SK-N-SH (cell line): ENCODE measurements at regions not wholly inside any gene's neighbourhood (a gene's known extent, or its start where the extent isn't known, plus 50 kb on each side); places are given as distances from the start of the nearest gene placed in this dataset.

ENCODE experiments used
- CTCF ChIA-PET: fragments of 300-600, 350-600 bp; formaldehyde crosslinking; extraction: SDS; loops from one replicate; lab custom pipeline; 2021; lab: Yijun Ruan, JAX
- POLR2A ChIA-PET: fragments of 350-600 bp; sonication (Branson Sonifier 250); formaldehyde crosslinking; extraction: SDS; loops from one replicate; lab custom pipeline; 2020; ENCODE audit warnings: antibody characterized with exemption, inconsistent platforms; lab: Yijun Ruan, JAX
- DNase-seq: peaks from one replicate; pipeline ENCODE4 v3.0.0; 2012
- H2AFZ ChIP-seq: fragments of 200-600 bp; sonication (generic); 2 replicates; pipeline ENCODE4 v1.8.1; 2016; ENCODE audit warnings: antibody characterized with exemption, mild to moderate bottlenecking, low read depth
- H3F3A ChIP-seq: fragments of 200-600 bp; sonication (generic); replicated peaks from 2 replicates; pipeline ENCODE3; 2016; ENCODE audit warnings: antibody characterized with exemption, mild to moderate bottlenecking; ENCODE audit not compliant: insufficient read depth
- H3K27ac ChIP-seq, 2 experiments: fragments of 200-500 bp in 1 of 2; fragments of 200-600 bp in 1 of 2; sonication (Bioruptor generic) in 1 of 2; sonication (generic), shearing (Covaris generic) in 1 of 2; 2 replicates each; pipeline versions ENCODE4 v1.5.1 to v1.6.1; 2014 to 2016; ENCODE audit warnings: low read depth in 2 of 2, inconsistent platforms in 1 of 2, low read length in 1 of 2, mild to moderate bottlenecking in 1 of 2, mixed read lengths in 1 of 2
- H3K27me3 ChIP-seq: fragments of 200-600 bp; sonication (generic), shearing (Covaris generic); 2 replicates; pipeline ENCODE4 v1.6.1; 2016; ENCODE audit warnings: mixed run types; ENCODE audit not compliant: insufficient read depth
- H3K36me3 ChIP-seq, 2 experiments: fragments of 200-500 bp in 1 of 2; fragments of 200-600 bp in 1 of 2; sonication (Bioruptor generic) in 1 of 2; sonication (generic) in 1 of 2; replicated peaks in 1 of 2; 2 replicates each; pipeline versions ENCODE3 to v1.5.1; 2014 to 2016; ENCODE audit warnings: low read length in 1 of 2, mild to moderate bottlenecking in 1 of 2; ENCODE audit not compliant: insufficient read depth in 2 of 2, control insufficient read depth in 1 of 2
- H3K4me1 ChIP-seq, 2 experiments: fragments of 200-500 bp in 1 of 2; fragments of 200-600 bp in 1 of 2; sonication (Bioruptor generic) in 1 of 2; sonication (generic), shearing (Covaris generic) in 1 of 2; 2 replicates each; pipeline versions ENCODE4 v1.5.1 to v1.6.1; 2014 to 2016; ENCODE audit warnings: low read depth in 1 of 2, low read length in 1 of 2, mixed run types in 1 of 2; ENCODE audit not compliant: insufficient read depth in 2 of 2, control insufficient read depth in 1 of 2
- H3K4me2 ChIP-seq: fragments of 200-600 bp; sonication (generic), shearing (Covaris generic); 2 replicates; pipeline ENCODE4 v1.6.1; 2017; ENCODE audit warnings: mixed run types
- H3K4me3 ChIP-seq, 2 experiments: fragments of 200-500 bp in 1 of 2; fragments of 200-600 bp in 1 of 2; sonication (Bioruptor generic) in 1 of 2; sonication (generic), shearing (Covaris generic) in 1 of 2; 2 replicates each; pipeline versions ENCODE4 v1.5.1 to v1.8.1; 2014 to 2016; ENCODE audit warnings: low read depth in 2 of 2, inconsistent platforms in 1 of 2, low read length in 1 of 2, mild to moderate bottlenecking in 1 of 2, mixed read lengths in 1 of 2, moderate library complexity in 1 of 2
- H3K79me2 ChIP-seq: fragments of 200-600 bp; sonication (generic); 2 replicates; pipeline ENCODE4 v1.8.1; 2017; ENCODE audit warnings: mild to moderate bottlenecking; ENCODE audit not compliant: insufficient read depth
- H3K9ac ChIP-seq: fragments of 200-600 bp; sonication (generic); 2 replicates; pipeline ENCODE4 v1.6.1; 2017; ENCODE audit warnings: mixed run types
- H3K9me2 ChIP-seq: fragments of 200-600 bp; sonication (generic); 2 replicates; pipeline ENCODE4 v1.6.1; 2017; ENCODE audit warnings: mixed run types
- H3K9me3 ChIP-seq: fragments of 200-600 bp; sonication (generic); 2 replicates; pipeline ENCODE4 v1.6.1; 2017; ENCODE audit warnings: mixed run types, mild to moderate bottlenecking, moderate library complexity
- H4K20me1 ChIP-seq: fragments of 200-600 bp; sonication (generic); 2 replicates; pipeline ENCODE4 v1.6.1; 2017; ENCODE audit warnings: mild to moderate bottlenecking, mixed run types; ENCODE audit not compliant: insufficient read depth
- ELF1 ChIP-seq: IDR thresholded peaks from 2 replicates; pipeline ENCODE4 v1.4.0; 2012
- EZH2phosphoT487 ChIP-seq: fragments of 200-600 bp; sonication (generic); IDR thresholded peaks from 2 replicates; pipeline ENCODE4 v1.6.1; 2017; ENCODE audit warnings: low read depth, mixed run types, mild to moderate bottlenecking, antibody characterized with exemption, moderate library complexity, borderline replicate concordance
- FOSL2 ChIP-seq: IDR thresholded peaks from 2 replicates; pipeline ENCODE4 v1.4.0; 2012; ENCODE audit warnings: low read depth, mild to moderate bottlenecking, moderate library complexity, borderline replicate concordance
- FOXJ3 ChIP-seq: sonication (generic); formaldehyde crosslinking; IDR thresholded peaks from 2 replicates; pipeline ENCODE4 v1.5.1; 2020; ENCODE audit warnings: mild to moderate bottlenecking, missing genetic modification reagents
- FOXM1 ChIP-seq: IDR thresholded peaks from 2 replicates; pipeline ENCODE4 v1.4.0; 2012; ENCODE audit warnings: low read depth, mild to moderate bottlenecking
- GABPA ChIP-seq: IDR thresholded peaks from 2 replicates; pipeline ENCODE4 v1.4.0; 2012; ENCODE audit warnings: low read depth, mild to moderate bottlenecking
- GATA2 ChIP-seq: sonication (generic); formaldehyde crosslinking; IDR thresholded peaks from 2 replicates; pipeline ENCODE4 v1.5.0; 2020; ENCODE audit warnings: mild to moderate bottlenecking, missing genetic modification reagents
- JUND ChIP-seq: IDR thresholded peaks from 2 replicates; pipeline ENCODE4 v1.4.0; 2012
- MEF2A ChIP-seq: IDR thresholded peaks from 2 replicates; pipeline ENCODE4 v1.4.0; 2012; ENCODE audit warnings: low read depth, borderline replicate concordance
- MXI1 ChIP-seq: IDR thresholded peaks from 2 replicates; pipeline ENCODE4 v1.6.1; 2012; ENCODE audit warnings: mild to moderate bottlenecking, low read depth, low read length, improper control_type of control experiment
- NFIC ChIP-seq: IDR thresholded peaks from 2 replicates; pipeline ENCODE4 v1.4.0; 2012; ENCODE audit warnings: borderline replicate concordance
- NRF1 ChIP-seq: IDR thresholded peaks from 2 replicates; pipeline ENCODE4 v1.6.1; 2012; ENCODE audit warnings: low read depth, mild to moderate bottlenecking, low read length
- RCOR1 ChIP-seq: fragments of 150-350 bp; IDR thresholded peaks from 2 replicates; pipeline ENCODE4 v1.6.1; 2017; ENCODE audit warnings: antibody characterized with exemption, low read length
- SIN3A ChIP-seq: IDR thresholded peaks from 2 replicates; pipeline ENCODE4 v1.6.1; 2012; ENCODE audit warnings: low read depth, mild to moderate bottlenecking, low read length, moderate library complexity, borderline replicate concordance
- SMC3 ChIP-seq: IDR thresholded peaks from 2 replicates; pipeline ENCODE4 v1.6.1; 2012; ENCODE audit warnings: low read depth, low read length, improper control_type of control experiment
- TAF1 ChIP-seq: IDR thresholded peaks from 2 replicates; pipeline ENCODE4 v1.6.1; 2012; ENCODE audit warnings: low read depth, mild to moderate bottlenecking, low read length, moderate library complexity, borderline replicate concordance
- TCF12 ChIP-seq: IDR thresholded peaks from 2 replicates; pipeline ENCODE4 v1.4.0; 2012
- WGBS: methylation state at CpG from one replicate; pipeline ENCODE4 v1.1.6; 2017; ENCODE audit warnings: low lambda C conversion rate; 5-methylcytosine and 5-hydroxymethylcytosine counted together
- TF ChIP-seq, protein P1 (sequence below): IDR thresholded peaks from 2 replicates; pipeline ENCODE4 v1.4.0; 2012; ENCODE audit warnings: low read depth
- TF ChIP-seq, protein P2 (sequence below): fragments of 200-600 bp; sonication (generic); IDR thresholded peaks from 2 replicates; pipeline ENCODE4 v1.6.1; 2017; ENCODE audit warnings: antibody characterized with exemption, mild to moderate bottlenecking, moderate library complexity
- TF ChIP-seq, protein P3 (sequence below): IDR thresholded peaks from 2 replicates; pipeline ENCODE4 v1.4.0; 2012; ENCODE audit warnings: low read depth, borderline replicate concordance
- TF ChIP-seq, protein P4 (sequence below): fragments of 150-350 bp; IDR thresholded peaks from 2 replicates; pipeline ENCODE4 v1.6.1; 2017; ENCODE audit warnings: antibody characterized with exemption, low read length, low read depth, borderline replicate concordance
- TF ChIP-seq, protein P5 (sequence below): fragments of 150-350 bp; IDR thresholded peaks from 2 replicates; pipeline ENCODE4 v1.6.1; 2016; ENCODE audit warnings: mild to moderate bottlenecking, low read depth, low read length

DNA sequence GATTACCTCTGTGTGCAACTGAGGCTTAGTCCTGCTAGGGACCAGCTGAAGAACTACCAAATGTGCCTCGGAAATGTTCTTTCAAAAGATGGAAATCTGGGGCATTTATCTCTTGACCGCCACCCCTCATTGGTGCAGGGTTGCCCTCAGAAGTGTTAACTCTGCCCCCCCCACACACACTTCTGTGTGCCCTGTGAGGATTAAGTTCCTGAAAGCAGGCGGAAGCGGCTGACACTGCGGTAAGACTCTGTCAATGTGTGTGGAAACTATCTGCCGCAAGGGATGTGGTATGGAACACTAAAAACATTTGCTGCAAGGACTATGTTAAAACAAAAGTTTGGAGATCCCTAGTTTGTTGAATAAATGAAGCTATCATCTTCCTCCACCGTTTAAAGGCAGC is 106.9 kb upstream of the NDP start:
- ChIA-PET CTCF (interaction anchor here (0.6 kb wide), 1 partner anchor 318 kb away, joined by 3 read pairs; no protein-coding TSS in a partner anchor), POLR2A (no interaction called here)
- no peaks in the 10 kb centered on the region for H3K36me3 ChIP-seq
- H4K20me1 ChIP-seq, result no peaks in the 10 kb centered on the region
- H3K27ac ChIP-seq, result no peak overlapping the region
- no peak overlapping the region for H2AFZ ChIP-seq
- TF ChIP-seq MEF2A, result no peak
- TF ChIP-seq, protein P1, sequence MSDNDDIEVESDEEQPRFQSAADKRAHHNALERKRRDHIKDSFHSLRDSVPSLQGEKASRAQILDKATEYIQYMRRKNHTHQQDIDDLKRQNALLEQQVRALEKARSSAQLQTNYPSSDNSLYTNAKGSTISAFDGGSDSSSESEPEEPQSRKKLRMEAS, result no peak
- TF ChIP-seq, protein P2, sequence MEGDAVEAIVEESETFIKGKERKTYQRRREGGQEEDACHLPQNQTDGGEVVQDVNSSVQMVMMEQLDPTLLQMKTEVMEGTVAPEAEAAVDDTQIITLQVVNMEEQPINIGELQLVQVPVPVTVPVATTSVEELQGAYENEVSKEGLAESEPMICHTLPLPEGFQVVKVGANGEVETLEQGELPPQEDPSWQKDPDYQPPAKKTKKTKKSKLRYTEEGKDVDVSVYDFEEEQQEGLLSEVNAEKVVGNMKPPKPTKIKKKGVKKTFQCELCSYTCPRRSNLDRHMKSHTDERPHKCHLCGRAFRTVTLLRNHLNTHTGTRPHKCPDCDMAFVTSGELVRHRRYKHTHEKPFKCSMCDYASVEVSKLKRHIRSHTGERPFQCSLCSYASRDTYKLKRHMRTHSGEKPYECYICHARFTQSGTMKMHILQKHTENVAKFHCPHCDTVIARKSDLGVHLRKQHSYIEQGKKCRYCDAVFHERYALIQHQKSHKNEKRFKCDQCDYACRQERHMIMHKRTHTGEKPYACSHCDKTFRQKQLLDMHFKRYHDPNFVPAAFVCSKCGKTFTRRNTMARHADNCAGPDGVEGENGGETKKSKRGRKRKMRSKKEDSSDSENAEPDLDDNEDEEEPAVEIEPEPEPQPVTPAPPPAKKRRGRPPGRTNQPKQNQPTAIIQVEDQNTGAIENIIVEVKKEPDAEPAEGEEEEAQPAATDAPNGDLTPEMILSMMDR, result no peak
- TF ChIP-seq ELF1, result no peak
- no peak for TF ChIP-seq RCOR1
- TF ChIP-seq TAF1, result no peak
- TF ChIP-seq EZH2phosphoT487, result no peak
- no peak for TF ChIP-seq SIN3A
- TF ChIP-seq, protein P3, sequence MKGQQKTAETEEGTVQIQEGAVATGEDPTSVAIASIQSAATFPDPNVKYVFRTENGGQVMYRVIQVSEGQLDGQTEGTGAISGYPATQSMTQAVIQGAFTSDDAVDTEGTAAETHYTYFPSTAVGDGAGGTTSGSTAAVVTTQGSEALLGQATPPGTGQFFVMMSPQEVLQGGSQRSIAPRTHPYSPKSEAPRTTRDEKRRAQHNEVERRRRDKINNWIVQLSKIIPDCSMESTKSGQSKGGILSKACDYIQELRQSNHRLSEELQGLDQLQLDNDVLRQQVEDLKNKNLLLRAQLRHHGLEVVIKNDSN, result no peak
- TF ChIP-seq GABPA, result no peak
- no peak for TF ChIP-seq GATA2
- no peak for TF ChIP-seq NFIC
- TF ChIP-seq FOXM1, result no peak
- no peak for TF ChIP-seq FOXJ3 (CRISPR knock-in tag)
- no peak for TF ChIP-seq FOSL2
- TF ChIP-seq JUND, result no peak
- no peak overlapping the region for H3K9ac ChIP-seq
- no peaks in the 10 kb centered on the region for H3K9me2 ChIP-seq
- no peaks in the 10 kb centered on the region for H3K9me3 ChIP-seq
- no peak overlapping the region for H3K4me3 ChIP-seq
- H3K4me2 ChIP-seq, result no peak overlapping the region
- 60% methylated on average over 7 of the region's 7 CpGs for WGBS
- no peaks in the 10 kb centered on the region for H3K27me3 ChIP-seq
- DNase-seq, result no peak
- H3K79me2 ChIP-seq, result no peaks in the 10 kb centered on the region
- no peaks in the 10 kb centered on the region for H3K4me1 ChIP-seq
- no peaks in the 10 kb centered on the region for H3F3A ChIP-seq

DNA sequence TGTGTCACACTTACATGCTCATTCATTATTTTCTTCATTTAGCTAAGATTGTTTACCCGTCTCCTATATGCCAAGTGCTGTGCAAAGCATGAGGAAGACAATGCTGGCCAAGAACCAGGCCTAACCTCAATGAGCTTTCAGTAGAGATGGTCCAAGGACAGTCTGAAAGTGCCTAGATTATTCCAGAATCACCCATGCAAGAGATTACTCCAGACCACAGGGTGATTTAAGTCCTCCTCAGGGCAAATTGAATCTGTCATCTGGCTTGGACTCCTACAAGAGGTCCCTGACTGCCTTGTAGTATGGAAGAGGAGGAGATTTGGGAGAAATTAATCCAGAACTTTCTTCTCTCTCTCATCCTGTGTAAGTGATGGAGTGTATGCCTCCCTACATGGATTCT is 99.4 kb upstream of the NDP start:
- Histone ChIP-seq H2AFZ (no peak overlapping the region), H3K36me3 (no peaks in the 10 kb centered on the region), H3K4me2 (no peak overlapping the region), H3K79me2 (no peaks in the 10 kb centered on the region), H4K20me1 (no peaks in the 10 kb centered on the region), H3K4me3 (no peak overlapping the region), H3K9me2 (no peaks in the 10 kb centered on the region), H3K4me1 (no peaks in the 10 kb centered on the region), H3K9ac (no peak overlapping the region), H3K27me3 (no peaks in the 10 kb centered on the region), H3K9me3 (no peaks in the 10 kb centered on the region), H3F3A (no peaks in the 10 kb centered on the region), H3K27ac (no peak overlapping the region)
- DNase-seq, result no peak
- CTCF ChIA-PET, result no interaction called here
- POLR2A ChIA-PET, result no interaction called here
- WGBS, result 44% methylated on average over 1 of the region's 1 CpG
- TF ChIP-seq SIN3A (no peak), FOXJ3 (CRISPR knock-in tag) (no peak), TCF12 (no peak), MXI1 (no peak), FOXM1 (no peak), NRF1 (no peak), FOSL2 (no peak), SMC3 (no peak)
- TF ChIP-seq, protein P1, result no peak
- TF ChIP-seq, protein P4, sequence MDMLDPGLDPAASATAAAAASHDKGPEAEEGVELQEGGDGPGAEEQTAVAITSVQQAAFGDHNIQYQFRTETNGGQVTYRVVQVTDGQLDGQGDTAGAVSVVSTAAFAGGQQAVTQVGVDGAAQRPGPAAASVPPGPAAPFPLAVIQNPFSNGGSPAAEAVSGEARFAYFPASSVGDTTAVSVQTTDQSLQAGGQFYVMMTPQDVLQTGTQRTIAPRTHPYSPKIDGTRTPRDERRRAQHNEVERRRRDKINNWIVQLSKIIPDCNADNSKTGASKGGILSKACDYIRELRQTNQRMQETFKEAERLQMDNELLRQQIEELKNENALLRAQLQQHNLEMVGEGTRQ, result no peak
- TF ChIP-seq, protein P3, result no peak
- TF ChIP-seq, protein P5, sequence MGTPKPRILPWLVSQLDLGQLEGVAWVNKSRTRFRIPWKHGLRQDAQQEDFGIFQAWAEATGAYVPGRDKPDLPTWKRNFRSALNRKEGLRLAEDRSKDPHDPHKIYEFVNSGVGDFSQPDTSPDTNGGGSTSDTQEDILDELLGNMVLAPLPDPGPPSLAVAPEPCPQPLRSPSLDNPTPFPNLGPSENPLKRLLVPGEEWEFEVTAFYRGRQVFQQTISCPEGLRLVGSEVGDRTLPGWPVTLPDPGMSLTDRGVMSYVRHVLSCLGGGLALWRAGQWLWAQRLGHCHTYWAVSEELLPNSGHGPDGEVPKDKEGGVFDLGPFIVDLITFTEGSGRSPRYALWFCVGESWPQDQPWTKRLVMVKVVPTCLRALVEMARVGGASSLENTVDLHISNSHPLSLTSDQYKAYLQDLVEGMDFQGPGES, result no peak
